ENCODE measurements at regions not wholly inside any gene's neighbourhood (a gene's known extent, or its start where the extent isn't known, plus 50 kb on each side); places are given as distances from the start of the nearest gene placed in this dataset.

GRCh38 chr3:26375843-26376530 is 246.6 kb upstream of the LRRC3B start:
- no peak overlapping the region for H3K27ac Mint-ChIP-seq
- H3K27me3 ChIP-seq, result no peaks in the 10 kb centered on the region

GRCh38 chr3:26381411-26381810 is 241.2 kb upstream of the LRRC3B start:
- Histone ChIP-seq H3K9me3 (ENCODE audit: low read depth) (no peaks in the 10 kb centered on the region), H3K27ac (no peak overlapping the region), H3K4me1 (peaks cover 7% of the 10 kb centered on the region), H3K79me2 (ENCODE audit: low read depth) (no peaks in the 10 kb centered on the region), H3K27me3 (no peaks in the 10 kb centered on the region), H3F3A (ENCODE audit: low read depth) (peaks cover 7% of the 10 kb centered on the region), H3K36me3 (no peaks in the 10 kb centered on the region), H3K4me2 (no peak overlapping the region), H3K4me3 (no peak overlapping the region), H3K9ac (no peak overlapping the region), H2AFZ (replicated peaks) (no peak overlapping the region), H4K20me1 (ENCODE audit: low read depth) (no peaks in the 10 kb centered on the region)
- TF ChIP-seq EZH2 (IDR thresholded peaks at IDR 0.05), result no peak
- TF ChIP-seq CTCF (IDR thresholded peaks at IDR 0.05), result no peak
- no peak for DNase-seq (ENCODE audit: low spot score)
- peaks cover under 1% of the 10 kb centered on the region for H3K27me3 Mint-ChIP-seq (ENCODE audit: insufficient read depth, low read depth)
- H3K4me1 Mint-ChIP-seq, result no peaks in the 10 kb centered on the region
- H3K27ac Mint-ChIP-seq, result no peak overlapping the region
- H3K4me3 Mint-ChIP-seq, result no peak overlapping the region
- H3K36me3 Mint-ChIP-seq, result no peaks in the 10 kb centered on the region
- no peaks in the 10 kb centered on the region for H3K9me3 Mint-ChIP-seq

More at GRCh38 chr3:26375843-26376530, 246.6 kb upstream of the LRRC3B start:
- Mint-ChIP-seq H3K36me3 (no peaks in the 10 kb centered on the region), H3K27me3 (ENCODE audit: insufficient read depth, low read depth) (peaks cover 3% of the 10 kb centered on the region), H3K4me3 (no peak overlapping the region), H3K9me3 (no peaks in the 10 kb centered on the region), H3K4me1 (peaks cover 3% of the 10 kb centered on the region)
- H3K4me1 ChIP-seq, result peaks cover 16% of the 10 kb centered on the region
- no peak overlapping the region for H3K4me3 ChIP-seq
- no peak overlapping the region for H3K4me2 ChIP-seq
- H3F3A ChIP-seq (ENCODE audit: low read depth), result peaks cover 15% of the 10 kb centered on the region
- H3K79me2 ChIP-seq (ENCODE audit: low read depth), result no peaks in the 10 kb centered on the region
- TF ChIP-seq CTCF (IDR thresholded peaks at IDR 0.05), result no peak
- TF ChIP-seq EZH2 (IDR thresholded peaks at IDR 0.05), result no peak
- TF ChIP-seq EZH2phosphoT487 (IDR thresholded peaks at IDR 0.05), result no peak
- H2AFZ ChIP-seq (replicated peaks), result no peak overlapping the region
- DNase-seq (ENCODE audit: low spot score), result peak; percentile 54
- H4K20me1 ChIP-seq (ENCODE audit: low read depth), result no peaks in the 10 kb centered on the region
- no peak overlapping the region for H3K9ac ChIP-seq
- H3K27ac ChIP-seq, result peak overlapping the region; percentile 39
- no peaks in the 10 kb centered on the region for H3K9me3 ChIP-seq (ENCODE audit: low read depth)
- no peaks in the 10 kb centered on the region for H3K36me3 ChIP-seq

GRCh38 chr3:26406636-26407035 is 215.9 kb upstream of the LRRC3B start:
- TF ChIP-seq EZH2phosphoT487 (IDR thresholded peaks at IDR 0.05) (no peak), CTCF (IDR thresholded peaks at IDR 0.05) (no peak), EZH2 (IDR thresholded peaks at IDR 0.05) (no peak)
- Mint-ChIP-seq H3K36me3 (no peaks in the 10 kb centered on the region), H3K27ac (no peak overlapping the region)

More at GRCh38 chr3:26406636-26407035, 215.9 kb upstream of the LRRC3B start:
- no peak for DNase-seq (ENCODE audit: low spot score)
- H3K4me2 ChIP-seq, result no peak overlapping the region
- H3K4me1 ChIP-seq, result peaks cover 17% of the 10 kb centered on the region
- H3K4me3 ChIP-seq, result no peak overlapping the region
- no peak overlapping the region for H2AFZ ChIP-seq (replicated peaks)
- no peaks in the 10 kb centered on the region for H3F3A ChIP-seq (ENCODE audit: low read depth)
- H4K20me1 ChIP-seq (ENCODE audit: low read depth), result no peaks in the 10 kb centered on the region
- H3K9ac ChIP-seq, result no peak overlapping the region
- H3K27ac ChIP-seq, result no peak overlapping the region
- H3K9me3 Mint-ChIP-seq, result peaks cover 3% of the 10 kb centered on the region
- H3K27me3 Mint-ChIP-seq (ENCODE audit: insufficient read depth, low read depth), result no peaks in the 10 kb centered on the region
- H3K4me1 Mint-ChIP-seq, result peaks cover 4% of the 10 kb centered on the region
- H3K36me3 ChIP-seq, result no peaks in the 10 kb centered on the region
- no peaks in the 10 kb centered on the region for H3K79me2 ChIP-seq (ENCODE audit: low read depth)
- no peaks in the 10 kb centered on the region for H3K9me3 ChIP-seq (ENCODE audit: low read depth)
- H3K27me3 ChIP-seq, result no peaks in the 10 kb centered on the region
- H3K4me3 Mint-ChIP-seq, result no peak overlapping the region
